H9 (cell line): ENCODE measurements at regions not wholly inside any gene's neighbourhood (a gene's known extent, or its start where the extent isn't known, plus 50 kb on each side); places are given as distances from the start of the nearest gene placed in this dataset.

Source experiments
- DNase-seq: peaks from one replicate; pipeline ENCODE4 v3.0.0-alpha.2; 2017
- H2AFZ ChIP-seq: one replicate; pipeline ENCODE4 v1.6.1; 2013; ENCODE audit warnings: mild to moderate bottlenecking, low read length, control low read depth, moderate library complexity
- H2AK5ac ChIP-seq: 2 replicates; pipeline ENCODE4 v1.6.1; 2013; ENCODE audit warnings: low read length, control low read depth, mixed read lengths; ENCODE audit not compliant: insufficient read length
- H2BK120ac ChIP-seq: one replicate; pipeline ENCODE4 v1.6.1; 2013; ENCODE audit warnings: low read depth, mild to moderate bottlenecking, low read length, control low read depth, inconsistent platforms; ENCODE audit not compliant: poor library complexity, severe bottlenecking
- H2BK12ac ChIP-seq: 2 replicates; pipeline ENCODE4 v1.6.1; 2013; ENCODE audit warnings: low read length, control low read depth, mixed read lengths, low read depth; ENCODE audit not compliant: insufficient read length
- H2BK15ac ChIP-seq: 2 replicates; pipeline ENCODE4 v1.6.1; 2013; ENCODE audit warnings: low read depth, low read length, control low read depth
- H2BK20ac ChIP-seq: one replicate; pipeline ENCODE4 v1.6.1; 2013; ENCODE audit warnings: low read depth, mild to moderate bottlenecking, low read length, control low read depth, inconsistent platforms; ENCODE audit not compliant: poor library complexity, severe bottlenecking
- H2BK5ac ChIP-seq: 2 replicates; pipeline ENCODE4 v1.6.1; 2013; ENCODE audit warnings: low read length, control low read depth, mixed read lengths; ENCODE audit not compliant: insufficient read length
- H3K14ac ChIP-seq: 2 replicates; pipeline ENCODE4 v1.6.1; 2013; ENCODE audit warnings: low read length, control low read depth; ENCODE audit not compliant: insufficient read depth
- H3K18ac ChIP-seq: 2 replicates; pipeline ENCODE4 v1.6.1; 2013; ENCODE audit warnings: low read depth, mild to moderate bottlenecking, mixed read lengths, low read length, control low read depth; ENCODE audit not compliant: insufficient read length
- H3K23ac ChIP-seq: 2 replicates; pipeline ENCODE4 v1.6.1; 2013; ENCODE audit warnings: low read length, control low read depth, mixed read lengths, low read depth; ENCODE audit not compliant: insufficient read length
- H3K23me2 ChIP-seq: 2 replicates; pipeline ENCODE4 v1.6.1; 2013; ENCODE audit warnings: low read depth, mild to moderate bottlenecking, mixed read lengths, low read length, control low read depth; ENCODE audit not compliant: insufficient read length, poor library complexity, severe bottlenecking
- H3K27ac ChIP-seq: 2 replicates; pipeline ENCODE4 v1.5.1; 2013; ENCODE audit warnings: low read length, control low read depth, mixed read lengths, low read depth; ENCODE audit not compliant: insufficient read length
- H3K27me3 ChIP-seq: 2 replicates; pipeline ENCODE4 v1.6.1; 2013; ENCODE audit warnings: low read length, control low read depth, inconsistent platforms; ENCODE audit not compliant: insufficient read depth
- H3K4ac ChIP-seq: 2 replicates; pipeline ENCODE4 v1.6.1; 2013; ENCODE audit warnings: low read depth, mild to moderate bottlenecking, control low read depth, inconsistent platforms, low read length, moderate library complexity
- H3K4me1 ChIP-seq: 2 replicates; pipeline ENCODE4 v1.6.1; 2013; ENCODE audit warnings: low read length, control low read depth, inconsistent platforms; ENCODE audit not compliant: insufficient read depth
- H3K4me2 ChIP-seq: 2 replicates; pipeline ENCODE4 v1.6.1; 2013; ENCODE audit warnings: low read length, control low read depth, mixed read lengths; ENCODE audit not compliant: insufficient read length, insufficient read depth
- H3K56ac ChIP-seq: 2 replicates; pipeline ENCODE4 v1.6.1; 2013; ENCODE audit warnings: low read depth, mild to moderate bottlenecking, mixed read lengths, low read length, control low read depth; ENCODE audit not compliant: insufficient read length
- H3K79me1 ChIP-seq: 2 replicates; pipeline ENCODE4 v1.6.1; 2013; ENCODE audit warnings: low read depth, mild to moderate bottlenecking, moderate library complexity, low read length, control low read depth, inconsistent platforms; ENCODE audit not compliant: insufficient read depth, poor library complexity, severe bottlenecking
- H3K79me2 ChIP-seq: 2 replicates; pipeline ENCODE4 v1.6.1; 2013; ENCODE audit warnings: low read length, control low read depth, inconsistent platforms; ENCODE audit not compliant: insufficient read depth
- H3K9ac ChIP-seq: 2 replicates; pipeline ENCODE4 v1.6.1; 2013; ENCODE audit warnings: low read length, control low read depth, mixed read lengths; ENCODE audit not compliant: insufficient read length; ENCODE audit errors: extremely low read depth
- H3K9me3 ChIP-seq: one replicate; pipeline ENCODE4 v1.6.1; 2013; ENCODE audit warnings: low read depth, low read length, inconsistent platforms; ENCODE audit not compliant: control insufficient read depth
- H3T11ph ChIP-seq: one replicate; pipeline ENCODE4 v1.6.1; 2013; ENCODE audit warnings: mild to moderate bottlenecking, low read length, control low read depth, inconsistent platforms
- H4K20me1 ChIP-seq: one replicate; pipeline ENCODE4 v1.6.1; 2013; ENCODE audit not compliant: control insufficient read depth, insufficient read length, insufficient read depth
- H4K5ac ChIP-seq: 2 replicates; pipeline ENCODE4 v1.6.1; 2013; ENCODE audit warnings: low read depth, mild to moderate bottlenecking, mixed read lengths, low read length, control low read depth; ENCODE audit not compliant: insufficient read length
- H4K8ac ChIP-seq: replicated peaks from 2 replicates; pipeline ENCODE4 v1.6.1; 2013; ENCODE audit warnings: low read length, control low read depth, mixed read lengths, low read depth; ENCODE audit not compliant: insufficient read length
- H4K91ac ChIP-seq: 2 replicates; pipeline ENCODE4 v1.6.1; 2013; ENCODE audit warnings: low read depth, mild to moderate bottlenecking, moderate library complexity, mixed read lengths, low read length, control low read depth; ENCODE audit not compliant: insufficient read length
- H3K27ac Mint-ChIP-seq, 3 experiments: 2 replicates in 2 of 3; 3 replicates in 1 of 3; pipeline ENCODE4 v1.8.0; 2020 to 2021; ENCODE audit warnings: mixed read lengths in 3 of 3, mild to moderate bottlenecking in 1 of 3, moderate library complexity in 1 of 3
- H3K27me3 Mint-ChIP-seq: 2 replicates; pipeline ENCODE4 v1.8.0; 2021; ENCODE audit warnings: low read depth, mild to moderate bottlenecking, moderate library complexity, mixed read lengths
- H3K36me3 Mint-ChIP-seq, 3 experiments: 2 replicates in 2 of 3; 3 replicates in 1 of 3; pipeline ENCODE4 v1.8.0; 2020 to 2021; ENCODE audit warnings: low read depth in 3 of 3, mixed read lengths in 3 of 3; ENCODE audit not compliant: insufficient read depth in 1 of 3
- H3K4me1 Mint-ChIP-seq, 2 experiments: 2 replicates each; pipeline ENCODE4 v1.8.0; 2020; ENCODE audit warnings: mixed read lengths in 2 of 2
- H3K4me3 Mint-ChIP-seq, 2 experiments: 2 replicates in 1 of 2; 3 replicates in 1 of 2; pipeline ENCODE4 v1.8.0; 2020 to 2021; ENCODE audit warnings: mild to moderate bottlenecking in 2 of 2, mixed read lengths in 2 of 2, moderate library complexity in 1 of 2
- H3K9me3 Mint-ChIP-seq, 2 experiments: 2 replicates in 1 of 2; 3 replicates in 1 of 2; pipeline ENCODE4 v1.8.0; 2020; ENCODE audit warnings: mild to moderate bottlenecking in 2 of 2, mixed read lengths in 2 of 2, moderate library complexity in 1 of 2
- WGBS: extraction: QIAGEN DNeasy Blood & Tissue Kit; methylation state at CpG from one replicate; pipeline ENCODE4 v1.1.7; 2013; ENCODE audit warnings: missing lambda C conversion rate, low lambda C conversion rate, mixed read lengths; ENCODE audit not compliant: insufficient read length; ENCODE audit errors: extremely low coverage; 5-methylcytosine and 5-hydroxymethylcytosine counted together
- TF ChIP-seq, protein P1 (sequence below): fragments of 200-600 bp; sonication (generic); conservative IDR thresholded peaks from 3 replicates; pipeline ENCODE4 v1.8.0; 2021; ENCODE audit warnings: antibody characterized with exemption, mild to moderate bottlenecking

DNA sequence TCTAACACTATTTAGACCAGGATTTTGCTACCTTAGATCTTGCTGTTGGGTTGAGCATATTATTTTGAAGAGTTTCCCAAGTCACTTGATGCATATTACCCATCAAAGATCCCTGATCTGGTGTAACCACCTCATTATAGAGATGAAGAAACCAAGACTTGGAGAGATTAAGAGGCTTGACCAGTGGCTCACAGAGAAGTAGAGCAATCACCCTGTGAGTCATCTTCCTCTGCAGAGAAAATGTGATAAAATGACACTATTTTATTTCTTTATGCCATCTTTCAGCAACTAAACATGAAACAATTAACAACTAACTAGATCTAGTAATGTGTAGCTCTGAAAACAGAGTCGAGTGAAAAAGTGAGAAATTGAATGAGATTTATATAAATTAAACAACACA lies 76.1 kb downstream of the KIF4B start:
- Mint-ChIP-seq H3K27ac (no peak overlapping the region; a peak in 1 of 7 replicates), H3K4me3 (no peak overlapping the region), H3K27me3 (no peaks in the 10 kb centered on the region), H3K9me3 (no peaks in the 10 kb centered on the region; a peak in 1 of 5 replicates), H3K4me1 (no peaks in the 10 kb centered on the region), H3K36me3 (no peaks in the 10 kb centered on the region)
- H3K9ac ChIP-seq: no peak overlapping the region
- H2AK5ac ChIP-seq: no peak overlapping the region
- no peaks in the 10 kb centered on the region for H4K20me1 ChIP-seq
- no peak overlapping the region for H3T11ph ChIP-seq
- no peak overlapping the region for H3K4me2 ChIP-seq
- H4K5ac ChIP-seq: no peak overlapping the region
- H4K91ac ChIP-seq: no peak overlapping the region
- no peak overlapping the region for H3K18ac ChIP-seq
- no peaks in the 10 kb centered on the region for H3K9me3 ChIP-seq
- DNase-seq: no peak
- H3K56ac ChIP-seq: no peak overlapping the region
- no peak overlapping the region for H2BK15ac ChIP-seq
- H3K4ac ChIP-seq: no peak overlapping the region
- H3K4me1 ChIP-seq: no peaks in the 10 kb centered on the region
- H3K14ac ChIP-seq: no peak overlapping the region
- H2BK120ac ChIP-seq: no peak overlapping the region
- no peaks in the 10 kb centered on the region for H3K79me1 ChIP-seq
- no peaks in the 10 kb centered on the region for H3K27me3 ChIP-seq
- H2BK20ac ChIP-seq: no peak overlapping the region
- H3K27ac ChIP-seq: no peak overlapping the region
- H3K23ac ChIP-seq: no peak overlapping the region
- no CpG with 5 or more reads among the region's 1 CpG for WGBS
- no peak overlapping the region for H2AFZ ChIP-seq
- H4K8ac ChIP-seq: no peak overlapping the region
- H2BK12ac ChIP-seq: no peak overlapping the region
- no peaks in the 10 kb centered on the region for H3K23me2 ChIP-seq
- no peaks in the 10 kb centered on the region for H3K79me2 ChIP-seq
- TF ChIP-seq, protein P1, sequence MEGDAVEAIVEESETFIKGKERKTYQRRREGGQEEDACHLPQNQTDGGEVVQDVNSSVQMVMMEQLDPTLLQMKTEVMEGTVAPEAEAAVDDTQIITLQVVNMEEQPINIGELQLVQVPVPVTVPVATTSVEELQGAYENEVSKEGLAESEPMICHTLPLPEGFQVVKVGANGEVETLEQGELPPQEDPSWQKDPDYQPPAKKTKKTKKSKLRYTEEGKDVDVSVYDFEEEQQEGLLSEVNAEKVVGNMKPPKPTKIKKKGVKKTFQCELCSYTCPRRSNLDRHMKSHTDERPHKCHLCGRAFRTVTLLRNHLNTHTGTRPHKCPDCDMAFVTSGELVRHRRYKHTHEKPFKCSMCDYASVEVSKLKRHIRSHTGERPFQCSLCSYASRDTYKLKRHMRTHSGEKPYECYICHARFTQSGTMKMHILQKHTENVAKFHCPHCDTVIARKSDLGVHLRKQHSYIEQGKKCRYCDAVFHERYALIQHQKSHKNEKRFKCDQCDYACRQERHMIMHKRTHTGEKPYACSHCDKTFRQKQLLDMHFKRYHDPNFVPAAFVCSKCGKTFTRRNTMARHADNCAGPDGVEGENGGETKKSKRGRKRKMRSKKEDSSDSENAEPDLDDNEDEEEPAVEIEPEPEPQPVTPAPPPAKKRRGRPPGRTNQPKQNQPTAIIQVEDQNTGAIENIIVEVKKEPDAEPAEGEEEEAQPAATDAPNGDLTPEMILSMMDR: no peak
- H2BK5ac ChIP-seq: no peak overlapping the region
